ENCODE measurements at regions not wholly inside any gene's neighbourhood (a gene's known extent, or its start where the extent isn't known, plus 50 kb on each side); places are given as distances from the start of the nearest gene placed in this dataset.

DNA sequence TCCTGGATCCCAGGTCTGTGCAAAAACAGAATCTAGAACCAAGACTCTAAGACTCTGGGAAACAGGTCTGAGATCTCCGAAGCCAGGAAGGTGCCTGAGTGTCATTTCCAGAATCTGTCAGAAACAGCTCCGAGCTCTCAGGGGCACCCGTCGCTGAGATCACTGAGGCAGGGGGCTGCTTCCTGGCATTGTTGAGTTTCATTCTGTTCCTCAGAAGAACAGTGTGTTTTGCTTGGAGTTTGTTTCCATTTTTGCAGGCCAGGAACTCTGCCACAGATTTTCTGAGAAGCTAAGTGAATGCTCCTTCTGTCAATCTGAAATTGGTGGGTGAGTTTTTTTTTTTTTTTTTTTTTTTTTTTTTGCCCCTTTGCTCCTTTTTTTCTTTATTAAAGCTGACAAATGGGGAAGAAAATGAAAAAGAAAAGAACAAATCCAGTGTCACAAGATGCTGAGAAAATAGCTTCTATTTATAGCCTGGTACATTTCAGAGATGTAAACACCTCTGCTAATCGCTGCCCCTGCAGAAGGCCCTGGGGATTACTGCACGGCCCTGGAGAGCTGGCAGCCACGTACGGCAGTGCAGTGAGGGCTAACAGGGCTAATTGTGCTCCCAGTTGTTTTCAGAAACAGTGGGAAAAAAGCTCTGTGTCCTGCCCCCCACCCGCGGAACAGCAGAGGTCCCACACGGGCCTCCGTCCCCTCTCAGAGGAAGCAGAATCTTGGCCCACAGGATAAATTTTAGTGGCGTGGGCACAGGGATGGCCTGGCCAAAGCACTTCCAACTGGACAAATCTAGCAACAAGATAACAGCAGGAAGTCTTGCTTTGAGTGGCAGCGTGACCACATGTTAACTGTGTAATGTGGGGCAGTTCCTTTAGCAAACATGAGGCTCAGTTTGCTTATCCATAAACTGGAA lies 237.6 kb upstream of the IRS2 start:
- TF ChIP-seq, protein P1, sequence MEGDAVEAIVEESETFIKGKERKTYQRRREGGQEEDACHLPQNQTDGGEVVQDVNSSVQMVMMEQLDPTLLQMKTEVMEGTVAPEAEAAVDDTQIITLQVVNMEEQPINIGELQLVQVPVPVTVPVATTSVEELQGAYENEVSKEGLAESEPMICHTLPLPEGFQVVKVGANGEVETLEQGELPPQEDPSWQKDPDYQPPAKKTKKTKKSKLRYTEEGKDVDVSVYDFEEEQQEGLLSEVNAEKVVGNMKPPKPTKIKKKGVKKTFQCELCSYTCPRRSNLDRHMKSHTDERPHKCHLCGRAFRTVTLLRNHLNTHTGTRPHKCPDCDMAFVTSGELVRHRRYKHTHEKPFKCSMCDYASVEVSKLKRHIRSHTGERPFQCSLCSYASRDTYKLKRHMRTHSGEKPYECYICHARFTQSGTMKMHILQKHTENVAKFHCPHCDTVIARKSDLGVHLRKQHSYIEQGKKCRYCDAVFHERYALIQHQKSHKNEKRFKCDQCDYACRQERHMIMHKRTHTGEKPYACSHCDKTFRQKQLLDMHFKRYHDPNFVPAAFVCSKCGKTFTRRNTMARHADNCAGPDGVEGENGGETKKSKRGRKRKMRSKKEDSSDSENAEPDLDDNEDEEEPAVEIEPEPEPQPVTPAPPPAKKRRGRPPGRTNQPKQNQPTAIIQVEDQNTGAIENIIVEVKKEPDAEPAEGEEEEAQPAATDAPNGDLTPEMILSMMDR (IDR thresholded peaks at IDR 0.05; ENCODE audit: unreplicated experiment): no peak
- Mint-ChIP-seq H3K36me3 (ENCODE audit: low read depth, unreplicated experiment) (no peaks in the 10 kb centered on the region), H3K27ac (ENCODE audit: unreplicated experiment) (peak overlapping the region; percentile 81), H3K9me3 (ENCODE audit: unreplicated experiment) (no peaks in the 10 kb centered on the region), H3K27me3 (ENCODE audit: unreplicated experiment) (peaks cover 6% of the 10 kb centered on the region), H3K4me3 (ENCODE audit: unreplicated experiment) (peak overlapping the region; percentile 13), H3K4me1 (ENCODE audit: unreplicated experiment) (peaks cover 21% of the 10 kb centered on the region)
- DNase-seq (ENCODE audit: low spot score): peak; percentile 26

DNA sequence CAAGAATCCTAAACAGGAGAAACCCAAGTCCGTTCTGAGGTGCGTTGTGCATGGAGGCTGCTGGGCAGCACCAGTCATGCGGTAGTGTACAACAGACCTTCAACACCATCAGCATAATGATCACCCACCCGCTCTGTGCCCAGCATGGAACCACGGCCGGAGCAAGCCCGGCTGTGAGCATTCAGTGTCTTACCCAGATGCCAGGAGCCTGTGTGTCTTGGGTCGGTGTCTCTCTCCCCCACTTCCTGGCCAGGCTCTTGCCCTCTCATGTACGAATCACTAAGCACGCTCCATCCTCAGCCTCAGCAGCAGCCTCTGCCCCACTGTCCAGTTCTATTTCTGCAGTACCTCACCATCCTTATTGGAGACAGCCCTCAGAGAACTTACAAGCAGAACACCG lies 231.6 kb upstream of the IRS2 start:
- Mint-ChIP-seq H3K36me3 (ENCODE audit: low read depth, unreplicated experiment) (no peaks in the 10 kb centered on the region), H3K27me3 (ENCODE audit: unreplicated experiment) (peaks cover 6% of the 10 kb centered on the region), H3K9me3 (ENCODE audit: unreplicated experiment) (no peaks in the 10 kb centered on the region), H3K27ac (ENCODE audit: unreplicated experiment) (no peak overlapping the region), H3K4me3 (ENCODE audit: unreplicated experiment) (no peak overlapping the region), H3K4me1 (ENCODE audit: unreplicated experiment) (peaks cover 12% of the 10 kb centered on the region)
- DNase-seq (ENCODE audit: low spot score): no peak
- TF ChIP-seq, protein P1 (IDR thresholded peaks at IDR 0.05; ENCODE audit: unreplicated experiment): no peak

DNA sequence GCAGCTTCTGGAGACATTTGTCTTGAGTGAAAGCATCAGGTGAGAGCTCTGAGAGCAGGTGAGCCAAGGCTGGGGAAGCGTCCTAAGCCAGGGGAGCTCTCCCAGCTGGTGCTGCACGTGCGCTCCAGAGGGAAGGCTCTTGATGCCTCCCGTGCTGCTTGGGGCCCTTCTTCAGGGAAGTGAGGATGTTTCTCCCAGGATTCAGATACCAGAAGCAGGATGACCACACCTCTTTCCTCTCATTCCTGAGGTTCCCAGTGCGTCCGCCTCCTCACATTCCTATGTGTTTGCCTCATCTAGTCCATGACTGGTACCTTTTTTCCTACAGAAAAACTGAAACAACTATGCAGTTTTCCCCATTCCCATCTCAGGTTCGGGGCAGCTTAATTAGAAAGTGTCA lies 231.0 kb upstream of the IRS2 start:
- no peak overlapping the region for H3K4me3 Mint-ChIP-seq (ENCODE audit: unreplicated experiment)
- peaks cover 5% of the 10 kb centered on the region for H3K27me3 Mint-ChIP-seq (ENCODE audit: unreplicated experiment)
- peak overlapping the region; percentile 54 for H3K27ac Mint-ChIP-seq (ENCODE audit: unreplicated experiment)
- H3K36me3 Mint-ChIP-seq (ENCODE audit: low read depth, unreplicated experiment): no peaks in the 10 kb centered on the region
- no peak for DNase-seq (ENCODE audit: low spot score)
- peaks cover 11% of the 10 kb centered on the region for H3K4me1 Mint-ChIP-seq (ENCODE audit: unreplicated experiment)
- TF ChIP-seq, protein P1 (IDR thresholded peaks at IDR 0.05; ENCODE audit: unreplicated experiment): no peak
- H3K9me3 Mint-ChIP-seq (ENCODE audit: unreplicated experiment): no peaks in the 10 kb centered on the region

DNA sequence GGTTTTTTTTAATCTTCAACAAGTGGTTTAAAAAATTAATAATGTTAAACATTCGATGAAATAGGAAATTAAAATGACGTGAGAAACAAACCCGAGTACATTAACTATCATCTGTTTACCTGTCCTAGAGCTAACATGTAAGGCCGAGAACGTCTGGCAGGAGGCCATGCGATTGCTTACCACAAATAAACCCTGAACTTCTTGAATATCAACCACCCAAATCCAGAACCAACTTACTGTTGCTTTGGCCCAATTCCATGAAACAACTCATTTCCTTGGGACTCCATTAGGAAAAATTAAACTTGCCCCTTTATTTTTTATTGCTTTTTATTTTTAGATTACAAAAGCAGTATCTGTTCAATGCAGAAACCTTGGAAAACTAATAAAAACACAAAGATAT lies 228.9 kb upstream of the IRS2 start:
- Mint-ChIP-seq H3K27me3 (ENCODE audit: unreplicated experiment) (peaks cover 4% of the 10 kb centered on the region), H3K36me3 (ENCODE audit: low read depth, unreplicated experiment) (no peaks in the 10 kb centered on the region), H3K9me3 (ENCODE audit: unreplicated experiment) (no peaks in the 10 kb centered on the region), H3K4me1 (ENCODE audit: unreplicated experiment) (peaks cover 9% of the 10 kb centered on the region), H3K27ac (ENCODE audit: unreplicated experiment) (no peak overlapping the region), H3K4me3 (ENCODE audit: unreplicated experiment) (no peak overlapping the region)
- TF ChIP-seq, protein P1 (IDR thresholded peaks at IDR 0.05; ENCODE audit: unreplicated experiment): no peak
- no peak for DNase-seq (ENCODE audit: low spot score)

DNA sequence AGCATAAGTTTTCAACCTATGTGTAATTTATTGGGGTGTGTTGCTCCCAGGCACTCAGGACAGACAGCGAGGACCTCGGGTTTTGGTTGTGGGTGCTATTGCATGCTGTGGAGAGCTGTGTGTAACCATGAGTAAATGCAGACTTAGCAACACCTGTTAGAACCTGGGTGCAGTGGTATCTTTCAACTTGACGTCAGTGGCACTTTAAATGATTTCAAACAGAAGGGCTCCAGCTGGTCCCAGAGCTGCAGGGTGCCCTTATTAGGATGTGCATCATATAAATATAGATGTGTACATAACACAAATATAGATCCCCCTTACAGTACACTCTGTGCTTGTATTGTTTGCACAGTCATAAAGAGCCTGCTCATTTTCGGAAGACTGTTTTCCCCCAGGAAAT lies 228.3 kb upstream of the IRS2 start:
- peaks cover 9% of the 10 kb centered on the region for H3K4me1 Mint-ChIP-seq (ENCODE audit: unreplicated experiment)
- no peak overlapping the region for H3K4me3 Mint-ChIP-seq (ENCODE audit: unreplicated experiment)
- H3K36me3 Mint-ChIP-seq (ENCODE audit: low read depth, unreplicated experiment): no peaks in the 10 kb centered on the region
- no peaks in the 10 kb centered on the region for H3K9me3 Mint-ChIP-seq (ENCODE audit: unreplicated experiment)
- DNase-seq (ENCODE audit: low spot score): no peak
- H3K27me3 Mint-ChIP-seq (ENCODE audit: unreplicated experiment): peaks cover 2% of the 10 kb centered on the region
- no peak overlapping the region for H3K27ac Mint-ChIP-seq (ENCODE audit: unreplicated experiment)
- TF ChIP-seq, protein P1 (IDR thresholded peaks at IDR 0.05; ENCODE audit: unreplicated experiment): no peak

Data from endothelial cell (in vitro differentiated cells).